BE2C (cell line): ENCODE measurements at regions not wholly inside any gene's neighbourhood (a gene's known extent, or its start where the extent isn't known, plus 50 kb on each side); places are given as distances from the start of the nearest gene placed in this dataset.
"Not testable (repeated sequence)": the region's sequence is repeated elsewhere in the genome, so short reads cannot be mapped to it uniquely, and the experiment has no call there.

Experiments
- DNase-seq: peaks from one replicate; pipeline ENCODE4 v3.0.0-alpha.2; 2020
- H3K27me3 ChIP-seq: fragments of 250-450 bp; sonication (Bioruptor Pico); 2 replicates; pipeline ENCODE4 v1.5.1; 2020; ENCODE audit warnings: mild to moderate bottlenecking
- H3K36me3 ChIP-seq: fragments of 250-450 bp; sonication (Bioruptor Pico); 2 replicates; pipeline ENCODE4 v1.5.1; 2020; ENCODE audit warnings: mild to moderate bottlenecking
- H3K4me1 ChIP-seq: fragments of 250-450 bp; sonication (Bioruptor Pico); 2 replicates; pipeline ENCODE4 v1.5.1; 2020
- H3K4me3 ChIP-seq: 2 replicates; pipeline ENCODE4 v1.5.1; 2011; ENCODE audit warnings: low read depth, low read length
- H3K9me3 ChIP-seq: fragments of 250-450 bp; sonication (Bioruptor Pico); 2 replicates; pipeline ENCODE4 v1.5.1; 2020
- TF ChIP-seq, protein P1 (sequence below): IDR thresholded peaks from 2 replicates; pipeline ENCODE4 v1.5.1; 2012; ENCODE audit warnings: mild to moderate bottlenecking, low read depth, low read length

DNA sequence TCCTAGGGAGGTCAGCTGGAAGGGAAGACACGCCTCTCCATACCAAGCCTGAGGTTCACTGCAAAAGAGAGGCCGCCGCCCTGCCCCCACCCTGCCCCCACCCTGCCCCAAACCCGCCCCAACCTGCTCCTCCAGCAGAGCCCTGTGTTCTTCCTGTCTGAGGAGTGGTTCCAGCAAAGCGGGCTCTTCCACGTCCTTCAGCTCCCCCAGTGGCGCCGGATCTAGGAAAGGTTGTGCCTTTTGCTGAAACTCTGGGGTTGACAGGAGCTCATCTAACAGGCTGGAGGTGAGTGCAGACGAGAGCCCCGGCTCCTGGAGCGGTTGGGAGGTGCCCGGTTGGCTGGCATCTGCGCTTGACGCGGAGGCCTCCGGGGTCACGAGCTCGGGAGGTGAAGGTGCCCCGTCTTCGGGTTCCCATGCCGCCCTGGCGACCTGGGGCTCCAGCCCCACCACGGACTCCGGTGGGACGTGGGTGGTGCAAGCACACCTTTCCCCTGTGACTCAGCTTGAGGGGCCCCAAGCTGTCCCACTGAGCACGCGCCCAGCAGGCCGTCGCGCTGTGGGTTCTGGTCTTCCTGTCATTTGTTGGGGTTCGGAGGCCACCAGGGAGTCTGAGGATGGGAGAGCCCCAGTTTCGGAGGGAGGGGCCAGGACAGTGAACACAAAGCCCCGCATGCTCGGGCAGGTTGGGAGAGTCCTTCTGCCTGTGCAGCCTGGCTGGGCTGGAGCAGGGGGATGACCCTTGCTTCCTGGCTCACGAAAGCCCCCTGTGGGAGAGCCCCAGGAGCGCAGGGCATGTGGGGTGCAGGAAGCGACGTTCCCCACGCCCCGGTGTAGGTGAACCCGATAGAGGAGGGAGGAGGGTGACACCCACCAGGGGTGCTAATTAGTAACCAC, 1467.1 kb downstream of the FOXD4L5 start:
- TF ChIP-seq, protein P1, sequence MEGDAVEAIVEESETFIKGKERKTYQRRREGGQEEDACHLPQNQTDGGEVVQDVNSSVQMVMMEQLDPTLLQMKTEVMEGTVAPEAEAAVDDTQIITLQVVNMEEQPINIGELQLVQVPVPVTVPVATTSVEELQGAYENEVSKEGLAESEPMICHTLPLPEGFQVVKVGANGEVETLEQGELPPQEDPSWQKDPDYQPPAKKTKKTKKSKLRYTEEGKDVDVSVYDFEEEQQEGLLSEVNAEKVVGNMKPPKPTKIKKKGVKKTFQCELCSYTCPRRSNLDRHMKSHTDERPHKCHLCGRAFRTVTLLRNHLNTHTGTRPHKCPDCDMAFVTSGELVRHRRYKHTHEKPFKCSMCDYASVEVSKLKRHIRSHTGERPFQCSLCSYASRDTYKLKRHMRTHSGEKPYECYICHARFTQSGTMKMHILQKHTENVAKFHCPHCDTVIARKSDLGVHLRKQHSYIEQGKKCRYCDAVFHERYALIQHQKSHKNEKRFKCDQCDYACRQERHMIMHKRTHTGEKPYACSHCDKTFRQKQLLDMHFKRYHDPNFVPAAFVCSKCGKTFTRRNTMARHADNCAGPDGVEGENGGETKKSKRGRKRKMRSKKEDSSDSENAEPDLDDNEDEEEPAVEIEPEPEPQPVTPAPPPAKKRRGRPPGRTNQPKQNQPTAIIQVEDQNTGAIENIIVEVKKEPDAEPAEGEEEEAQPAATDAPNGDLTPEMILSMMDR, result no peak
- no peaks in the 10 kb centered on the region for H3K9me3 ChIP-seq
- H3K4me1 ChIP-seq, result no peaks in the 10 kb centered on the region
- no peaks in the 10 kb centered on the region for H3K36me3 ChIP-seq
- peak overlapping the region; percentile 59 for H3K4me3 ChIP-seq
- H3K27me3 ChIP-seq, result no peaks in the 10 kb centered on the region
- peak; percentile 35 for DNase-seq

GRCh38 chr9:63816751-63817621, 1468.0 kb downstream of the FOXD4L5 start:
- Histone ChIP-seq H3K4me3 (peak overlapping the region; percentile 59), H3K36me3 (no peaks in the 10 kb centered on the region), H3K27me3 (no peaks in the 10 kb centered on the region), H3K4me1 (no peaks in the 10 kb centered on the region), H3K9me3 (no peaks in the 10 kb centered on the region)
- TF ChIP-seq, protein P1, result no peak
- peak; percentile 87 for DNase-seq

GRCh38 chr9:63814970-63815669, 1469.9 kb downstream of the FOXD4L5 start:
- not testable (repeated sequence) for H3K27me3 ChIP-seq, H3K4me3 ChIP-seq, H3K9me3 ChIP-seq, H3K4me1 ChIP-seq, DNase-seq, H3K36me3 ChIP-seq

DNA sequence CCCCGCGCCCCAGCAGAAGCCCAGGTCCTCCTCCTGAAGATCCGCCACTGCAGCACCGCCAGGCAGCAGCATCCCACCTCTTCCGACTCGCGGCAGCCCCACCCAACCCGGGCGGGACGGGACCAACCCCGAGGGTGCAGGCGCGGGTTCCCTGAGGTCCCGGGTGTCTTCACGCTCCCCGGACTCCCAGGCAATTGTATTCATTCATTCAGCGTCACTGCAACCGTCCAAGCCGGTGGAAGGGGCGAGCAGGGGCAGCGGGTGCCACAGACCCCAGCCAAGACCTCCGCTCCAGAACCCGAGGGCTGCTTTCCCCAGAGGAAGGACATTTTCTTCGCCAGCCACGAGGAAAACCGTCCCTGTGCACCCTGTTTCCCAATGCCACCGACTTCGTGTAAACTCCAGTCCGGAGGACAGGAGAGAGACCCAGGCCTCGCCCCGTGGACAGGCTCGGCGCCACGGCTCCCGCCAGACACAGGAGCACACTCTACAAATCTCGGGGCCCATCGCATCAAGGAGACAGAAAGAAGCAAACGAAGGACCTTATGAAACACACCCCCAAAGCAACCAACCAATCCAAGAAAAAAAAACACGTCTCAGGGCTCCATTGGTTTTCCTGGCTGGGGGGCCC, 1471.5 kb downstream of the FOXD4L5 start:
- H3K9me3 ChIP-seq, H3K36me3 ChIP-seq, H3K4me3 ChIP-seq, DNase-seq, H3K27me3 ChIP-seq, H3K4me1 ChIP-seq: not testable (repeated sequence)

GRCh38 chr9:63812822-63813221, 1472.2 kb downstream of the FOXD4L5 start:
- H3K4me3 ChIP-seq, H3K36me3 ChIP-seq, H3K27me3 ChIP-seq, H3K4me1 ChIP-seq, H3K9me3 ChIP-seq, DNase-seq: not testable (repeated sequence)

- H3K4me1 ChIP-seq, DNase-seq, H3K27me3 ChIP-seq, H3K9me3 ChIP-seq, H3K4me3 ChIP-seq, H3K36me3 ChIP-seq: not testable (repeated sequence)
Observed at GRCh38 chr9:63804205-63804604, 1480.8 kb downstream of the FOXD4L5 start.

- H3K4me1 ChIP-seq, H3K4me3 ChIP-seq, H3K27me3 ChIP-seq, H3K9me3 ChIP-seq, H3K36me3 ChIP-seq, DNase-seq: not testable (repeated sequence)
Observed at GRCh38 chr9:63794081-63794685, 1490.8 kb downstream of the FOXD4L5 start.

DNA sequence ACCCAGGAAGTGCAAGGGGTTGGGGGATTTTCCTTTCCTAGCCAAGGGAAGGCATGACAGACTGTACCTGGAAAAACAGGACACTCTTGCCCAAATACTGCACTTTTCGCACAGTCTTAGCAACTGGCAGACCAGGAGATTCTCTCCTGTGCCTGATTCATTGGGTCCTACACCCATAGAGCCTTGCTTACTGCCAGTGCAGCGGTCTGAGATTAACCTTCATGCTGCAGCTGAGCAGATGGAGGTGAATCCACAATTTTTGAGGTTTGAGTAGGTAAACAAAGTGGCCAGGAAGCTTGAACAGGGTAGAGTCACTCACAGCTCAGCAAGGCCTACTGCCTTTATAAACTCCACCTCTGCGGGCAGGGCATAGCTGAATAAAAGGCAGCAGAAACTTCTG, 1497.6 kb downstream of the FOXD4L5 start:
- not testable (repeated sequence) for H3K36me3 ChIP-seq

DNA sequence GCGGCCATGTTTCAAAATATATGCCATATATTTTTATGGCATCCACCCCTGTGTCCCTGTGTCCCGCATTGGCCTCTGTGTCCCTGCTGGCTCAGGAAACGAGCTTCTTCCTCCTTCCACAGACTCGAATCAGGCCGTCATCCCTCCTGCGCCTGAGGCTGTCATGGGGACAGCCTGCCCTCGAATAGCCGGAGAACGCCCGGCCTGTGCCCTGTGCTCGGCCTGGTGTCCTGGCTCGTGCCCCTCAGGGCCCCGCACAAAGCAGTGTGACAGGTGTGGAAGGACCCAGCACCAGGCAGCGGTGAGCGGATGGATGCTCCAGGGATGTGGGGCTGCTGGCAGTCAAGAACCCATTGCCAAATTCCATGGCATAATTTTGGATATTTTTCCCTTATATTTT, 1500.0 kb downstream of the FOXD4L5 start:
- DNase-seq, H3K27me3 ChIP-seq, H3K36me3 ChIP-seq, H3K4me3 ChIP-seq, H3K4me1 ChIP-seq, H3K9me3 ChIP-seq: not testable (repeated sequence)

More for the DNA sequence above, 1497.6 kb downstream of the FOXD4L5 start:
- not testable (repeated sequence) for H3K27me3 ChIP-seq, H3K9me3 ChIP-seq, DNase-seq, H3K4me3 ChIP-seq, H3K4me1 ChIP-seq

DNA sequence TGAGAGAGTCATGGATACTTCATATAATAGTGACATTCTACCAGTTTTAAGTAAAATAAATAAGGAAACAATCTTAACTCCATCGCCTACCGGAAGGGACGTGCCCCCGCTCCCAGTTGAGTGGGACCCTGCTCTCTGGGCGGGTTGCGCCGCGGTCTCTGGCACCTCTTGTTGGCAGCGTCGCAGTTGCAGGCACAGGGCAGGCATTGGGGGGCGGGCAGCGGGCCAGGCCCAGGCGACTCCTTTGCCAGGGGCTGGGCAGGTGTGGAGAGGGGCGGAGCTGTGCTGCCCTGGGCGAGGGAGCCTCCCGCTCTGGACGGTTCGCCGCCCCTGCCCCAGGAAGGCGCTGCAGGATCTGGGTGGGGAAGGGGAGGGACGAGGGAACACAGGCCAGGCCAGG, 1500.6 kb downstream of the FOXD4L5 start:
- not testable (repeated sequence) for H3K27me3 ChIP-seq

DNA sequence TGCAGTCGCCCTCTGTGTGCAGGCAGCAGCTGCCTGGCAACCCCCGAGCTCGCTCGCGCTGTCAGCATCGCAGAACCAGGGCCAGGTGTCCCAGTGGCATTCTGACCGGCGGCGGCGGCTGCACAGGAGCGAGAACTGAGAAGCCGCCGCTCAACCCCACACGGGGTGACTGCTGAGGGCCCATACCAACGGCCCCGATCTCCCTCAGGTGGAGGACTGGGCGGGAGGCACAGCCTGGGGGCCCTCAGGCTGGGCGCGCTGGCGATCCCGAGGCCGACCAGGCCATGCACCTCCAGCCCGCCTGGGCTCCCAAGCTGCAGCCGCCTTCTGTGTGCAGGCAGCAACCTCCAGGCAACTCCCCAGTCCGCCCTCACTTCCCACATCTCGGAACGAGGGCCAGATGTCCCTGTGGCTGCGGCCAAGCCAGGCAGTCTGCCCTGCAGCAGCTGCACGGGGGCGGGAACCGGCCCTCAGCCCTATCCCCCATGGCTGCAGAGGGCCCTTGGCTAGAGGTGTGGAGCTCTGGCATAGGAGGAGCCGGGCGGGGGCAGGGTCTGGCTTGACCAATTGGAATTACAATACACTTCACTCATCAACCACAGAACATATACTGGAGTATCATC, 1503.1 kb downstream of the FOXD4L5 start:
- DNase-seq, H3K9me3 ChIP-seq, H3K36me3 ChIP-seq, H3K4me3 ChIP-seq, H3K27me3 ChIP-seq, H3K4me1 ChIP-seq: not testable (repeated sequence)

More for the DNA sequence above, 1500.6 kb downstream of the FOXD4L5 start:
- H3K9me3 ChIP-seq, DNase-seq, H3K36me3 ChIP-seq, H3K4me1 ChIP-seq, H3K4me3 ChIP-seq: not testable (repeated sequence)

- H3K4me1 ChIP-seq, H3K9me3 ChIP-seq, H3K4me3 ChIP-seq, H3K27me3 ChIP-seq, H3K36me3 ChIP-seq: not testable (repeated sequence)
- DNase-seq, result peak; percentile 11
Observed at GRCh38 chr9:63781390-63781789, 1503.6 kb downstream of the FOXD4L5 start.
